ENCODE measurements at regions not wholly inside any gene's neighbourhood (a gene's known extent, or its start where the extent isn't known, plus 50 kb on each side); places are given as distances from the start of the nearest gene placed in this dataset.

DNA sequence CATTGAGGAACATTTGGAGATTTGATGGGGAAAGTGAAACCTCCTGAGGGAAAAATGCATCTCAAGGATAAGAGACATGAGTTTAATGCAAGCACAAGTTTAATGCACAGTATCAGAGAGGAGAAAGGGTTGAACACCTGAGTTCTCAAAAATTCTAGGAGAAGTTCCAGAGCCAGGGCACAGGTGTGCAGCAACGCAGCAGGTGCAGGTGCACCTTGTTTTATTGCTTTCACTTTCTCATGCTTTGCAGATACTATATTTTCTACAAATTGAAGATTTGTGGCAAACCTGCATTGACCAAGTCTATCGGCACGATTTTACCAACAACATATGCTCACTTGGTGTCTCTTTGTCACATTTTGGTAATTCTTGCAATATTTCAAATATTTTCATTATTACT, 267.6 kb upstream of the HNRNPA3 start:
- TF ChIP-seq ZFP36 (IDR thresholded peaks at IDR 0.05; ENCODE audit: borderline replicate concordance, low read depth, low read length, partially characterized antibody): no peak
- no peak for TF ChIP-seq NONO (IDR thresholded peaks at IDR 0.05)
- no peak for TF ChIP-seq NONO (CRISPR knock-in tag; conservative IDR thresholded peaks at IDR 0.05)
- TF ChIP-seq ZBTB46 (CRISPR knock-in tag; IDR thresholded peaks at IDR 0.05; ENCODE audit: borderline replicate concordance): no peak

Measured in HepG2 (cell line).